ENCODE measurements at regions not wholly inside any gene's neighbourhood (a gene's known extent, or its start where the extent isn't known, plus 50 kb on each side); places are given as distances from the start of the nearest gene placed in this dataset.
A peak's percentile ranks its signal among the peaks of the same experiment; 100 is the strongest.

- Mint-ChIP-seq H3K4me1 (no peaks in the 10 kb centered on the region), H3K27ac (no peak overlapping the region), H3K4me3 (no peak overlapping the region), H3K9me3 (peaks cover 23% of the 10 kb centered on the region), H3K36me3 (ENCODE audit: low read depth) (peaks cover 17% of the 10 kb centered on the region), H3K27me3 (ENCODE audit: low read depth) (peaks cover 48% of the 10 kb centered on the region)
- TF ChIP-seq, protein P1, sequence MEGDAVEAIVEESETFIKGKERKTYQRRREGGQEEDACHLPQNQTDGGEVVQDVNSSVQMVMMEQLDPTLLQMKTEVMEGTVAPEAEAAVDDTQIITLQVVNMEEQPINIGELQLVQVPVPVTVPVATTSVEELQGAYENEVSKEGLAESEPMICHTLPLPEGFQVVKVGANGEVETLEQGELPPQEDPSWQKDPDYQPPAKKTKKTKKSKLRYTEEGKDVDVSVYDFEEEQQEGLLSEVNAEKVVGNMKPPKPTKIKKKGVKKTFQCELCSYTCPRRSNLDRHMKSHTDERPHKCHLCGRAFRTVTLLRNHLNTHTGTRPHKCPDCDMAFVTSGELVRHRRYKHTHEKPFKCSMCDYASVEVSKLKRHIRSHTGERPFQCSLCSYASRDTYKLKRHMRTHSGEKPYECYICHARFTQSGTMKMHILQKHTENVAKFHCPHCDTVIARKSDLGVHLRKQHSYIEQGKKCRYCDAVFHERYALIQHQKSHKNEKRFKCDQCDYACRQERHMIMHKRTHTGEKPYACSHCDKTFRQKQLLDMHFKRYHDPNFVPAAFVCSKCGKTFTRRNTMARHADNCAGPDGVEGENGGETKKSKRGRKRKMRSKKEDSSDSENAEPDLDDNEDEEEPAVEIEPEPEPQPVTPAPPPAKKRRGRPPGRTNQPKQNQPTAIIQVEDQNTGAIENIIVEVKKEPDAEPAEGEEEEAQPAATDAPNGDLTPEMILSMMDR (IDR thresholded peaks at IDR 0.05; ENCODE audit: unreplicated experiment in 3 of 3) = no peak
Measured at GRCh38 chr15:31486906-31487695, 160.5 kb downstream of the KLF13 start.

DNA sequence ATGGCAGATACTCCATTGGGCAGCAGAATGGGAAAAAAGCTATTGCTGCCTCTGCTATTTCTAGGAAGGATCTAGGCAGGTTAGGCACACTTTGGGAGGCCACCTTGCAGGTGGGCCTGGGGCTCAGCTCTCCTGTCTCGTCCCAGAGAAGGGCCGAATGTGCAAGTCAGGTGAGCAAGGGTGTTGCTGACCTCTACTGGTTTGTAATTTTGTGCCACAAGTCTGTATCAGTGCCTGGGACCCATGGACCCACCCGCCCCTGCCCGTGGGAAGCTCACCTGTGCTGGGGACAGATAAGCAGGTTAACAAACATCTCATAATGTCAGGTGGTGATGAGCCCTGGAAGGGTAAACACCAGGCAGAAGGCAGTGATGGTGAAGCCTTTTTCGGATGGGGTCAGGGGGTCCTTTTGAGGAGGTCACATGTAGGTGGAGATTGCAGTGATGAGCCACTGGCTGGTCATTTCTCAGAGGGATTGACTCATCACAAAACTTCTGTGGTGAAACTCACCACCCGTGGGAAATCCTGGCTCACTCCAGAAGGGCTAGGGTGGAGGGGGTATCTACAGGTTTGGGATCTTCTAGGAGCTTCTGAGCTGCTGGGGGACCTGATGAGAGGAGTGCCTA, 161.3 kb downstream of the KLF13 start:
- Mint-ChIP-seq H3K4me3 (no peak overlapping the region), H3K27ac (no peak overlapping the region), H3K27me3 (ENCODE audit: low read depth) (peaks cover 39% of the 10 kb centered on the region), H3K36me3 (ENCODE audit: low read depth) (peaks cover 14% of the 10 kb centered on the region), H3K9me3 (peaks cover 25% of the 10 kb centered on the region), H3K4me1 (no peaks in the 10 kb centered on the region)
- TF ChIP-seq, protein P1 (IDR thresholded peaks at IDR 0.05; ENCODE audit: unreplicated experiment in 3 of 3) = no peak

DNA sequence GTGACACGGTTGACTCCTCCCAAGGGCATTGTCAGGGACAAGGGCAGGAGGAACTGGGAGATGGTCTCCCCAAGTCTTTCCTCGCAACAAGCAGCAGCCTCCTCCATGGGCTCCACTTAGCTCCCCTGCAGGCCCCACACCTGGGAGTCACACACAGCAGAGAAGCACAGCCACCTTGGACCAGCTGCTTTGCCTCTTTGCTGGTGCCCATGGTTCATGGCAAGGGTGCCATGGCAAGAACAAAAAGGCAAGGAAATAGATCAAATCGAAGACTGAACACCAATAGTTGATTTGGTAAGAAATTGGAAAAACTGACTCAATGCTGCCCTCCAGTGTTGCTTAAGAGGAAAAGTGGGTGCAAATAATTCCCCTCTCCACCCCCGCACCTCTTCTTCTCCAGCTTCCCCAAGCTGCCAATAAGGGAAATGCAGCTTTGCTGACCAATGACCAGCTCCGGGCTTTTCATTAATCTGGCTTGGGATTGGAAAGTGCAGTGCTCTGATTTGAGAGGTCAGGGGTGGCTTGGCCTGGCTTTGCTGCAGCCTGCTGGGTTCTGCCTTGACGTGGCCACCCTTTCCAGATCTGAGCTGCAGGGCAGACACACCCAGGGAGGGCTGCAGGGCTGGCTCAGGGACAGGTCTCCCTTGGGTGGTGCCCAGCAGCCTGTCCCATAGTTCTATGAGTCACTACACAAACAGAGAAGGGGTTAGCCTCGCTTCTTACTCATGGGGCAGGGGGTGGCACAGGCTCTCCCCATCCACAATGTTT, 162.0 kb downstream of the KLF13 start:
- H3K27ac Mint-ChIP-seq = no peak overlapping the region
- H3K27me3 Mint-ChIP-seq (ENCODE audit: low read depth) = peaks cover 38% of the 10 kb centered on the region
- peaks cover 25% of the 10 kb centered on the region for H3K9me3 Mint-ChIP-seq
- H3K4me1 Mint-ChIP-seq = no peaks in the 10 kb centered on the region
- TF ChIP-seq, protein P1 (IDR thresholded peaks at IDR 0.05; ENCODE audit: unreplicated experiment in 3 of 3) = peak; percentile 85 to 92 (median 90)
- H3K36me3 Mint-ChIP-seq (ENCODE audit: low read depth) = peaks cover 15% of the 10 kb centered on the region
- no peak overlapping the region for H3K4me3 Mint-ChIP-seq

DNA sequence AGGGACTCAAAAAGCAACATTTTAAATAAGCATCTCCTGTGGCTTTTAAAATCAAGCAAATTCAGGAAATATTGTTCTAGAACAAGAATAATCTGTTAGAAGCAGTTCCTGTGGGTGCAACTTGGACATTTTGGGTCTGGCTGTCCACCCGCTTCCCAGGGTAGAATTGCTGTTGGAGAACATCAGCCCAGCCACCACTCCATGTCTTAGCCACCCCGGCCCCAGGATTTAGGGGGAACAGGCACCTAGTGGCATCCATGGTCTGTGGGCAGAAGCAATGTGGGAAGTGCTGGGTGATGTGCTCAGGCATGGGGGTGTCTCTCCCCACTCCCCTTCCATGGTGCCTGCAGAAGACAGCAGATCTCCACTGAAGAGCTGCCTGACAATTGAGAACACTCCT, 162.6 kb downstream of the KLF13 start:
- H3K27ac Mint-ChIP-seq = no peak overlapping the region
- H3K4me3 Mint-ChIP-seq = no peak overlapping the region
- peaks cover 25% of the 10 kb centered on the region for H3K9me3 Mint-ChIP-seq
- peaks cover 34% of the 10 kb centered on the region for H3K27me3 Mint-ChIP-seq (ENCODE audit: low read depth)
- H3K4me1 Mint-ChIP-seq = no peaks in the 10 kb centered on the region
- H3K36me3 Mint-ChIP-seq (ENCODE audit: low read depth) = peaks cover 17% of the 10 kb centered on the region
- TF ChIP-seq, protein P1 (IDR thresholded peaks at IDR 0.05; ENCODE audit: unreplicated experiment in 3 of 3) = no peak

- TF ChIP-seq, protein P1 (IDR thresholded peaks at IDR 0.05; ENCODE audit: unreplicated experiment in 3 of 3) = peak; percentile 86 to 90 (median 90)
- Mint-ChIP-seq H3K36me3 (ENCODE audit: low read depth) (peaks cover 13% of the 10 kb centered on the region), H3K27ac (no peak overlapping the region), H3K9me3 (peaks cover 19% of the 10 kb centered on the region), H3K4me3 (no peak overlapping the region), H3K27me3 (ENCODE audit: low read depth) (peaks cover 27% of the 10 kb centered on the region), H3K4me1 (no peaks in the 10 kb centered on the region)
Measured at GRCh38 chr15:31489801-31490646, 163.4 kb downstream of the KLF13 start.
